ENCODE measurements at regions not wholly inside any gene's neighbourhood (a gene's known extent, or its start where the extent isn't known, plus 50 kb on each side); places are given as distances from the start of the nearest gene placed in this dataset.
"Not testable (repeated sequence)": the region's sequence is repeated elsewhere in the genome, so short reads cannot be mapped to it uniquely, and the experiment has no call there.

GRCh38 chr9:85142496-85142911 lies 473.0 kb downstream of the NTRK2 start:
- DNase-seq, result no peak

GRCh38 chr9:85137696-85138095 lies 468.2 kb downstream of the NTRK2 start:
- no peak for DNase-seq

DNA sequence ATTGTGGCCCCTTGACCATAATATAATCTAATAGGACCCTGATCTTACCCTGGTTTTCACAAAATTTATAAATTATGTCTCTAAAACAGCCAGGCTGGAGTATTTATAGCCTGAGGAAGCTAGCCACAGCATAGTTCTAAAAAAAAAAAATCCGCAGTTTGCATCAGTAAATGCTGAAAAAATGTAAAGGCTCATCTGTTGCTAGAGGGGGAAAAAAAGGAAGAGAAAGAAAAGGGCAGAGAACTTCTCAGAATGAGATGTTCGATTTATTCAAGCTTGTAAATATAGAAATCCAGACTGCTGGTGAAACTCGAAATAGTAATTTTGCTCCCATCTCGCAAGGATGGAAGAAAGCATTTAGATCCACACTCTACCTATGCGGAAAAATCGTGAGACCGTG lies 467.5 kb downstream of the NTRK2 start:
- DNase-seq, result no peak

GRCh38 chr9:85136507-85136906 lies 467.0 kb downstream of the NTRK2 start:
- DNase-seq, result no peak

DNA sequence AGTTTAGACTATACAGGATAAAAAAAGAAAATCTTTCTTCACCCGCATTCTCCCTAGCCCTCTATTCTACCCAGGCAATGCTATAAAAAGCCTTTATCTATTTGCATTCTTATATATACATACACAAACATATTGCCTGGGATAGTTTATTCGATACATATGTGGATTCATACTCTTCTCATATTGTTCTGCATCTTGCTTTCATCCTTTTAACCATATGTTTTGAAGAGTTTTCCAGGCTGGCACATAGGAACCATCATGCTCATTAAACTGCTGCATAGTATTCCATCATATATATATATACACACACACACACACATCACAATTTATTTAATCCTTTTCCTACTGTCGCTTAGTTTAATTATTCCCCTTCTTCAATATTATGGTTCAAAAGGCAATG lies 461.2 kb downstream of the NTRK2 start:
- no peak for DNase-seq

DNA sequence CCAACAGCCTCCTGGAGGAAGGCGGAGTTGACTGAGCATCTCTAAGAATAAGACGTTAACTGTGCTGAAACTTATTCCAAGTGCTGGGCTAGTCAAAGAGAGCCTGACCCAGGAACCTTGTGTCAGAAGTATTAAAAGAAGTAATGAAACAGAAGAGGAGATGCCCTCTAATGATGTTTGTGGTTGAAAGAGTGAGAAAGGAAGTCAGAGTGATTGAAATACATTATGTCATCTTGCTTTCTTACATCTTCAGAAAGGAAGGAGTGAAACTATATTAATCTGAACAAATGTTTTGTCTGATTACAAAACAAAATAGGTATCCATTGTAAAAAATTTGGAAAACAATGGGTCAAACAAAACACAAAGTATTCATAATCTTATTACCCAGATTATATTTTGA lies 460.7 kb downstream of the NTRK2 start:
- DNase-seq, result no peak

- no peak for DNase-seq
Measured at GRCh38 chr9:85129514-85129913, 460.0 kb downstream of the NTRK2 start.

DNA sequence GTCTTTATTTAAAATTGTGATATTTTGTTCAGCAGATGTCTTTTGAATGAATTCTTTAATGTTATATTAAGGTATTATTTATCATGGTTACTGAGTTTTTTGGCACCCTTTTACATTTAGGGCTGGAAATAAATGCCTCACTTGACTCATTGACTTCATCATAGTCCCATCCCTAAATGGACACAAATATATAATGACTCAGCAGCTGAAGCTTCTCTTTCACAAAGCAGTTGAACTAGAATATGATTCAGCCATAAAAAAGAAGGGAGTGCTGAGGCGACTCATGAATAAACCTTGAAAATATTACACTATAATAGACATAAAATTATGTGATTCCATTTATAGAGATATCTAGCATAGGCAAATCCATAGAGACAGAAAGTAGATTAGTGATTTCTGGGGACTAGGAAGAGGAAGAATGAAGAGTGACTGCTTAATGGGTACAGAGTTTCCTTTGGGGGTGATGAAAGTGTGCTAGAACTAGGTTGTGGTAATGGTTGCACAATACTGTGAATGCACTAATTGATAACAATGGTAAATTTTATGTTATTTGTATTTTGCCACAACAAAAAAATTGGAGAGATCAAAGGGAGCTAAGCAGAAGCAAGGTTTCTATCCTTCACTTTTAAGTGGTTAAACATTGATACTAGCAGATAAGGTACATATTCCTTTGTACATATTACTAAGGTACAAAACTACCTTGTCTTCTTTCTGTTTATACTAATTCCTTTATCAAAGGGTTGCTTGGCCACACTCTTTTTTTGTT lies 449.6 kb downstream of the NTRK2 start:
- no peak for DNase-seq

DNA sequence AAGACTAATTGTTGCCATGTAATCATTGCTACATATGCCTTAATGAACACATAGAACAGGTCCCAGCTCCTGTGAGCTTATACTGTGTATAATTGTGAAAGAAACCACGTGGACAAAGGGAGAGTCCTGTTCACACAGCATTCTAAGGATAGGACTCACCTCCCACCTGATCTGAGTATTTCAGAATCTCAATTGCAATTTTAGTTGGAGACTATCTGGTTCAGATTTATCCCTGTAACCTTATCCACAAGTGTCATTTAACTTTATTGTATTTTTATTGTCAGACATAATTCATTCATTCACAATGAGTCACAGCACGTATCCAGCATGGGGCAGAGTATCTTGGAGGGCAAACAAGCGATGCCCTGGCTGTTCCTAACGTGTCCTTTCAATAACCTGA lies 448.3 kb downstream of the NTRK2 start:
- DNase-seq, result no peak

GRCh38 chr9:85115473-85115872 lies 445.9 kb downstream of the NTRK2 start:
- DNase-seq, result no peak

DNA sequence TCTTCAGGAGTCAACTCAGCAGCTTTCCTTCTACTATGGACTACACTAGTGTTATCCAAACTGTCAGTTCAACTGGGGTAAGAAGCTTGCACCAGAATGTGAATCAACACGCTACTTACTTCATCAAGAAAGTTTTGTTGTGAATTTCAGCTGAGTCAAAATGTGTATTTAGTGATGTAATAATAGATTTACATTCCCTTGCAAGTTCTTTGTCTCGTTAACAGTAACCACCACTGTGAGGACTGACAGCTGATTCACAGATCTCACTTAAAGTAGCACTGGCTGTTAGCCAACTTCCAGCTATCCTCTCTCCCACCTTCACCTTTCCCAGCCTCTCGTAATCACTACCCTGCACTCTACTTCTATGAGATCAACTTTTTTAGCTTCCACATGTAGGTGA lies 445.3 kb downstream of the NTRK2 start:
- DNase-seq, result no peak

DNA sequence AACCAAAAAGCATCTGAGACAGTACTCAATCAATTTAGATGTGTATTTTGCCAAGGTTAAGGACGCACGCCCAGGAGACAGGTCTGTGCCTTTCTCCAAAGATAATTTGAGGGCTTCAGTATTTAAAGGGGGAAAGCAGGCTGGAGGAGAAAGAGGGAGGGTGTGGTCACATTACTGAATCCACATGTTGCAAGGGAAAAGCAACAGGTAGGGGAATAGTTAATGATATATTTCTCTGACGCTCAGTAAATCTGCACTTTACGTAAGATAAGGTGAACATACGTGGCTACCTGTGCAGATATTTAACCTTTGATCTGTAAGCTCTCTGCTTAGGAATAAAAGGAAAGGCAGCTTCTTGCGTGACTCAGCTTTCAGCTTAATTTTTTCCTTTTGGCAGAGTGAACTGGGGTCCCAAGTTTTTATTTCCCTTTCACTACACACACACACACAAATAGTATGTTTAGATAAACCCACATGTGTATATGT lies 443.4 kb downstream of the NTRK2 start:
- DNase-seq, result no peak

GRCh38 chr9:85112391-85112790 lies 442.9 kb downstream of the NTRK2 start:
- no peak for DNase-seq

DNA sequence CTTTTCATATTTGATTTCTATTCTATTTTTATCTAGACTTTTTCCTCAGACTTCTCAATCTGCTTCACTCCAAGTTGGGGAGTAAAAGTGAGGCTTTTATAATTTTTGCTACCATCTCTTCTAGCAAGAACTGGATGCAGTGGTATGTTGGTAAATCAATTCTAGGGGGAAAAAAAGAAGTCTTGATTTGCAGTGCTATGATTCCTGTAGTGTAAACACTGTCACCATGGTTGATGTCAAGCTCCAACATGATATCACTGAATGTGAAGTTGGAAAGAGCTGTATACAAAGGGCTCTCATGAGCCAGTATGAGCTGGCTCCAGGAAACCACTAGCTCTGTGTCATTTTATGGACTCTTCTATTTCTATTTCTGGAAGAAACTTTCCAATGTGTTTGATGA lies 439.2 kb downstream of the NTRK2 start:
- DNase-seq, result no peak

GRCh38 chr9:85108229-85108628 lies 438.7 kb downstream of the NTRK2 start:
- no peak for DNase-seq

DNA sequence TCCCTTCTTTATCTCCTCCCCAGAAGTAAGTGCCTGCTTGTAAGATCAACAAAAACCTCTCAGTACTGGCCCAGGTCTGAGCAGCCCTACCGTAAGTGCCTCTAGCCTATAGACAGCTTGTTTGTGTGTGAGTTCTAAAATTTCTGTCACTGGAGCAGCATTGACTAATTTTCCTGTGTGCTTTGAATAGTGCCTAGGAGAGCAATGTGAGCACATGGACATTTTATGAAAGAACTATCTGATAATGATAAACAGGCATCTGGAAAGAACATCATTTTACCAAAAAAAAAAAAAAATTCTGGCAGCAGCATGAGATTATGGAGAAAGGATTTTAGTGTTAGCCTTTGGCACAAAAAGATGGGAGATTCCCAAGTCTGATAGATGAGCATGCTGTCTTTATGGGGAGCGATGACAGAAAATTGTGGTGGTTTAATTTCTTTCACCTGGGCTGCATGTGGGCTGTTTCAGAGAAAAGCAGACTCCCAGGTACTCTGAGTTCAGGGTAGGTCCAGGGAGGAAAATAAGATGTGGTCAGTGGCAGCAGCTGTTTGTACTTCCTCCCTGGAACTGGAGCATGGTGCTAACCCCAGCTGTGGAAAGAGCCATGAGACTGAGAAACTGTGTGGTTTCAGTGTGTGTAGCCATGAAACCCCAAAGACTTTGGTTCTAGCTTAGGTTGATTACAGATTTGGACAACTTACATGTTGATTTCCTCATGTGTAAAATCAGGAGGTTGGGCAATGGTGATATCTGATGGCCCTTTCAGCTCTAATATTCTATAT lies 419.9 kb downstream of the NTRK2 start:
- no peak for DNase-seq

DNA sequence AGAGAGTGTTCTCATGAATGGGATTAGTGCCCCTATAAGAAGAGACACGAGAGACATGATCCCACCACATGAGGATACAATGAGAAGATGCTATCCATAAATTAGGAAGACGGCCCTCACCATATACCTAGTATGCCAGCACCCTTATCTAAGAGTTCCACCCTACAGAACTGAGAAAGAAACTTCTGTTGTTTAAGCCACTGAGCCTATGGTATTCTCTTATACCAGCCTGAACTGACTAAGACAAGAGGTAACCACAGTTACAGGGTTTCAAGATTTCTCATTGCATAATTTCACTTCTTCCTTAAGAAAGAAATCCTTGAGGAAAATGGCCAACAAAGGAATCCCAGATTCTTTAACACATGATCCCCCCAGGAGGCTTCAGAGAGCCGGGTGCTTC lies 412.4 kb downstream of the NTRK2 start:
- no peak for DNase-seq

DNA sequence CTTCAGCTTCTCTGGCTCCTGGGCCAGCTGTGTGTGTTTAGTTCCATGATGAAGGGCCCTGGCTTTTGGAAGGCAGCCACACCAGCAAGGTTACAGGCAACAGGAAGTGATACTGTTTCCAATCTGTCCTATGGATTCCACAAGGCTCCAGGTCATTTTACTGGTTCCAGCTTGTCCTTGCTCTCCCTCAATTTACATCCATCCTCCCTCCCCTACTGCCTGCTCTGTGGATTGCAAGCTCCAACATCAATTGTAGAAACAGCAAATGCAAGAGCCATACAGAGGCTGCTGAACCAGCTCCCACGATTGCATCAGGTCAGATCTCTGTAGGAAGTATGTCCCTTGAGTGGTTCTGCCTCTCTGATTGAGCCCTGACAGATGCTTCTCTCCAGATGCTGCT lies 409.8 kb downstream of the NTRK2 start:
- no peak for DNase-seq

- no peak for DNase-seq
Measured at GRCh38 chr9:85077944-85078343, 408.4 kb downstream of the NTRK2 start.

DNA sequence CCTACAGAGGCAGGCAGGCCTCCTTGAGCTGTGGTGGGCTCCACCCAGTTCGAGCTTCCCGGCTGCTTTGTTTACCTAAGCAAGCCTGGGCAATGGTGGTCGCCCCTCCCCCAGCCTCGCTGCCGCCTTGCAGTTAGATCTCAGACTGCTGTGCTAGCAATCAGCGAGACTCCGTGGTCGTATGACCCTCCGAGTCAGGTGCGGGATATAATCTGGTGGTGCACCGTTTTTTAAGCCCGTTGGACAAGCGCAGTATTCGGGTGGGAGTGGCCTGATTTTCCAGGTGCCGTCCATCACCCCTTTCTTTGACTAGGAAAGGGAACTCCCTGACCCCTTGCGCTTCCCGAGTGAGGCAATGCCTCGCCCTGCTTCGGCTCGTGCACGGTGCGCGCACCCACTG lies 407.6 kb downstream of the NTRK2 start:
- not testable (repeated sequence) for DNase-seq
